ENCODE measurements at regions not wholly inside any gene's neighbourhood (a gene's known extent, or its start where the extent isn't known, plus 50 kb on each side); places are given as distances from the start of the nearest gene placed in this dataset.

- TF ChIP-seq CTCF (IDR thresholded peaks at IDR 0.05) (no peak), POLR2AphosphoS5 (IDR thresholded peaks at IDR 0.05) (no peak), POLR2A (IDR thresholded peaks at IDR 0.05) (no peak)
Observed at GRCh38 chr1:59017501-59018231, 233.8 kb upstream of the JUN start.
